Prostate gland (tissue), 2 donors: ENCODE measurements at regions not wholly inside any gene's neighbourhood (a gene's known extent, or its start where the extent isn't known, plus 50 kb on each side); places are given as distances from the start of the nearest gene placed in this dataset.

Experiments
- POLR2A ChIP-seq: fragments of 450-650 bp; IDR thresholded peaks from one replicate; pipeline ENCODE4 v1.6.1; 2016; ENCODE audit warnings: antibody characterized with exemption, mild to moderate bottlenecking
- TF ChIP-seq, protein P1 (sequence below), 4 experiments: fragments of 200-600 bp in 2 of 4; fragments of 450-650 bp in 2 of 4; sonication (generic) in 2 of 4; IDR thresholded peaks; 1 replicate in 3 of 4; 2 replicates in 1 of 4; pipeline ENCODE4 v1.5.1; 2016 to 2019; ENCODE audit warnings: antibody characterized with exemption in 4 of 4, mild to moderate bottlenecking in 2 of 4, moderate library complexity in 2 of 4

DNA sequence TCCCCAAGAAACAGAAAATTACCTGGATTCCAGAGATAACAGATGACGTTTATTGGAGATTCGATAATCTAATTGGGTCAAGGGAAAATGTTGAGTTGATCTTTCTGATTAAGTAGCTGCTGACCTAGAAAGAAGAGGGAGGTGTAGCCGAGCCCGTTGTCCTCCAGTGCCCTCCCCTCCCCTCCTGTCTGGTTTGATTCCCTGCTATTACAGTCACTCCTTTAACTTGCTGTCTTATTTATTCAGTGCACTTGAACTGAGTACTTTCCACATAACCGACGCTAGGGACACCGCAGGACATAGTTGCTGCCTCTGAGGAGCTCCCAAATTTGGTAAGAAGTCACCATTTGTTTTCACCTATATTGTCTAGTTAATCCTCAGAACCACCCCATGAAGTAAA is 103.7 kb downstream of the AQP9 start:
- TF ChIP-seq POLR2A: no peak
- TF ChIP-seq, protein P1, sequence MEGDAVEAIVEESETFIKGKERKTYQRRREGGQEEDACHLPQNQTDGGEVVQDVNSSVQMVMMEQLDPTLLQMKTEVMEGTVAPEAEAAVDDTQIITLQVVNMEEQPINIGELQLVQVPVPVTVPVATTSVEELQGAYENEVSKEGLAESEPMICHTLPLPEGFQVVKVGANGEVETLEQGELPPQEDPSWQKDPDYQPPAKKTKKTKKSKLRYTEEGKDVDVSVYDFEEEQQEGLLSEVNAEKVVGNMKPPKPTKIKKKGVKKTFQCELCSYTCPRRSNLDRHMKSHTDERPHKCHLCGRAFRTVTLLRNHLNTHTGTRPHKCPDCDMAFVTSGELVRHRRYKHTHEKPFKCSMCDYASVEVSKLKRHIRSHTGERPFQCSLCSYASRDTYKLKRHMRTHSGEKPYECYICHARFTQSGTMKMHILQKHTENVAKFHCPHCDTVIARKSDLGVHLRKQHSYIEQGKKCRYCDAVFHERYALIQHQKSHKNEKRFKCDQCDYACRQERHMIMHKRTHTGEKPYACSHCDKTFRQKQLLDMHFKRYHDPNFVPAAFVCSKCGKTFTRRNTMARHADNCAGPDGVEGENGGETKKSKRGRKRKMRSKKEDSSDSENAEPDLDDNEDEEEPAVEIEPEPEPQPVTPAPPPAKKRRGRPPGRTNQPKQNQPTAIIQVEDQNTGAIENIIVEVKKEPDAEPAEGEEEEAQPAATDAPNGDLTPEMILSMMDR (IDR thresholded peaks at IDR 0.05): no peak
